GM23248 (cell line): ENCODE measurements at regions not wholly inside any gene's neighbourhood (a gene's known extent, or its start where the extent isn't known, plus 50 kb on each side); places are given as distances from the start of the nearest gene placed in this dataset.

Experiments
- EZH2 ChIP-seq: fragments of 200-600 bp; sonication (generic); IDR thresholded peaks from 2 replicates; pipeline ENCODE4 v1.6.1; 2018; ENCODE audit warnings: antibody characterized with exemption, mild to moderate bottlenecking; ENCODE audit not compliant: insufficient read depth, poor library complexity, severe bottlenecking
- EZH2phosphoT487 ChIP-seq: fragments of 200-600 bp; sonication (generic); IDR thresholded peaks from 2 replicates; pipeline ENCODE4 v1.6.1; 2018; ENCODE audit warnings: antibody characterized with exemption, moderate library complexity, mild to moderate bottlenecking, low read depth; ENCODE audit not compliant: insufficient read depth

GRCh38 chr12:95411466-95411865, 62.5 kb upstream of the METAP2 start:
- no peak for TF ChIP-seq EZH2
- TF ChIP-seq EZH2phosphoT487, result no peak
